WI38 (cell line): ENCODE measurements at regions not wholly inside any gene's neighbourhood (a gene's known extent, or its start where the extent isn't known, plus 50 kb on each side); places are given as distances from the start of the nearest gene placed in this dataset.

Source experiments
- H3K4me3 ChIP-seq: 2 replicates; pipeline ENCODE4 v1.5.1; 2011; ENCODE audit warnings: low read depth, mild to moderate bottlenecking, control low read depth, low read length
- CTCF ChIP-seq: IDR thresholded peaks from 2 replicates; pipeline ENCODE4 v1.5.1; 2012; ENCODE audit warnings: low read depth, mild to moderate bottlenecking, control low read depth, low read length

GRCh38 chr7:123296965-123297364, 97.2 kb upstream of the SLC13A1 start:
- no peak for TF ChIP-seq CTCF
- H3K4me3 ChIP-seq: no peak overlapping the region

- TF ChIP-seq CTCF: no peak
- H3K4me3 ChIP-seq: no peak overlapping the region
Observed at GRCh38 chr7:123293710-123294109, 93.9 kb upstream of the SLC13A1 start.

GRCh38 chr7:123292227-123292626, 92.5 kb upstream of the SLC13A1 start:
- H3K4me3 ChIP-seq: no peak overlapping the region
- no peak for TF ChIP-seq CTCF

- no peak for TF ChIP-seq CTCF
- no peak overlapping the region for H3K4me3 ChIP-seq
Observed at GRCh38 chr7:123289200-123289599, 89.4 kb upstream of the SLC13A1 start.

- no peak overlapping the region for H3K4me3 ChIP-seq
Observed at GRCh38 chr7:123285076-123285700, 85.4 kb upstream of the SLC13A1 start.

GRCh38 chr7:123283373-123283772, 83.6 kb upstream of the SLC13A1 start:
- no peak overlapping the region for H3K4me3 ChIP-seq
- no peak for TF ChIP-seq CTCF

More at GRCh38 chr7:123285076-123285700, 85.4 kb upstream of the SLC13A1 start:
- no peak for TF ChIP-seq CTCF

GRCh38 chr7:123282181-123282580, 82.4 kb upstream of the SLC13A1 start:
- no peak for TF ChIP-seq CTCF
- no peak overlapping the region for H3K4me3 ChIP-seq
